IMR-90 (cell line): ENCODE measurements at regions not wholly inside any gene's neighbourhood (a gene's known extent, or its start where the extent isn't known, plus 50 kb on each side); places are given as distances from the start of the nearest gene placed in this dataset.

Experiments used
- ATAC-seq: fragments of 200-7000 bp; cut with Tn5 transposase; 2 replicates; pipeline ENCODE4 v1.9.1; 2020; ENCODE audit warnings: low read depth, mild to moderate bottlenecking, moderate library complexity
- BruUV-seq: library from RNA; stranded (reverse); fragments of 400-500 nt; replicated peaks from 2 replicates; lab custom pipeline; 2021; lab: Mats Ljungman, UMichigan
- CTCF ChIA-PET: fragments of 300-600 bp; formaldehyde crosslinking; extraction: SDS; loops from one replicate; lab custom pipeline; 2021; ENCODE audit warnings: antibody characterized with exemption; lab: Yijun Ruan, JAX
- POLR2A ChIA-PET: fragments of 300-600 bp; sonication (Branson Sonifier 250); formaldehyde crosslinking; loops from one replicate; lab custom pipeline; 2022; ENCODE audit warnings: antibody characterized with exemption; ENCODE audit not compliant: unreplicated experiment; lab: Charles Lee
- DNase-seq: peaks from one replicate; pipeline ENCODE4 v3.0.0; 2013
- H2AFZ ChIP-seq: replicated peaks from 2 replicates; pipeline ENCODE3; 2013; ENCODE audit warnings: low read length, mild to moderate bottlenecking; ENCODE audit not compliant: poor library complexity
- H2AK5ac ChIP-seq: 2 replicates; pipeline ENCODE4 v1.6.1; 2013; ENCODE audit warnings: low read depth, low read length, inconsistent platforms
- H2AK9ac ChIP-seq: replicated peaks from 2 replicates; pipeline ENCODE3; 2013; ENCODE audit warnings: mild to moderate bottlenecking, low read depth, low read length, moderate library complexity; ENCODE audit not compliant: poor library complexity
- H2BK120ac ChIP-seq: 2 replicates; pipeline ENCODE4 v1.6.1; 2013; ENCODE audit warnings: low read depth, low read length, inconsistent platforms
- H2BK15ac ChIP-seq: 3 replicates; pipeline ENCODE4 v1.6.1; 2013; ENCODE audit warnings: low read depth, low read length, inconsistent platforms
- H2BK20ac ChIP-seq: 2 replicates; pipeline ENCODE4 v1.6.1; 2013; ENCODE audit warnings: low read depth, mild to moderate bottlenecking, inconsistent platforms, low read length, moderate library complexity
- H2BK5ac ChIP-seq: 2 replicates; pipeline ENCODE4 v1.6.1; 2013; ENCODE audit warnings: mild to moderate bottlenecking, low read depth, low read length, inconsistent platforms; ENCODE audit not compliant: poor library complexity, severe bottlenecking
- H3K14ac ChIP-seq: replicated peaks from 2 replicates; pipeline ENCODE4 v1.6.1; 2013; ENCODE audit warnings: low read depth, low read length, inconsistent platforms
- H3K18ac ChIP-seq: 2 replicates; pipeline ENCODE4 v1.6.1; 2013; ENCODE audit warnings: low read depth, low read length, control low read depth
- H3K23ac ChIP-seq: 2 replicates; pipeline ENCODE4 v1.6.1; 2013; ENCODE audit warnings: low read depth, low read length, inconsistent platforms
- H3K27ac ChIP-seq: 2 replicates; pipeline ENCODE4 v1.5.1; 2013; ENCODE audit warnings: mild to moderate bottlenecking, control low read depth, low read length; ENCODE audit not compliant: insufficient read depth
- H3K27me3 ChIP-seq: 2 replicates; pipeline ENCODE4 v1.6.1; 2013; ENCODE audit warnings: low read length; ENCODE audit not compliant: control insufficient read depth, insufficient read depth
- H3K36me3 ChIP-seq: 2 replicates; pipeline ENCODE4 v1.6.1; 2013; ENCODE audit warnings: low read length, mixed read lengths; ENCODE audit not compliant: control insufficient read depth, insufficient read depth
- H3K4ac ChIP-seq: 2 replicates; pipeline ENCODE4 v1.6.1; 2013; ENCODE audit warnings: low read depth, low read length, inconsistent platforms
- H3K4me1 ChIP-seq: 2 replicates; pipeline ENCODE4 v1.6.1; 2013; ENCODE audit warnings: low read length, mixed read lengths; ENCODE audit not compliant: control insufficient read depth, insufficient read depth
- H3K4me2 ChIP-seq: 2 replicates; pipeline ENCODE4 v1.6.1; 2013; ENCODE audit warnings: low read depth, mild to moderate bottlenecking, control low read depth, low read length, moderate library complexity
- H3K4me3 ChIP-seq: 2 replicates; pipeline ENCODE4 v1.5.1; 2013; ENCODE audit warnings: low read depth, mild to moderate bottlenecking, control low read depth, low read length, moderate library complexity; ENCODE audit not compliant: insufficient read depth
- H3K56ac ChIP-seq: 2 replicates; pipeline ENCODE4 v1.6.1; 2013; ENCODE audit warnings: low read length, inconsistent platforms; ENCODE audit not compliant: insufficient read depth; ENCODE audit errors: extremely low read depth
- H3K79me1 ChIP-seq, 2 experiments: 2 replicates each; pipeline ENCODE4 v1.6.1; 2013; ENCODE audit warnings: low read length in 2 of 2, inconsistent platforms in 1 of 2, low read depth in 1 of 2
- H3K9ac ChIP-seq: 2 replicates; pipeline ENCODE4 v1.6.1; 2013; ENCODE audit warnings: low read depth, low read length, control low read depth
- H3K9me1 ChIP-seq: 2 replicates; pipeline ENCODE4 v1.6.1; 2013; ENCODE audit warnings: low read length, inconsistent platforms; ENCODE audit not compliant: insufficient read depth
- H3K9me3 ChIP-seq: 2 replicates; pipeline ENCODE4 v1.6.1; 2013; ENCODE audit warnings: low read length; ENCODE audit not compliant: control insufficient read depth, insufficient read depth
- H4K20me1 ChIP-seq: 2 replicates; pipeline ENCODE4 v1.6.1; 2013; ENCODE audit warnings: low read length, inconsistent platforms; ENCODE audit not compliant: insufficient read depth
- H4K5ac ChIP-seq: 2 replicates; pipeline ENCODE4 v1.6.1; 2013; ENCODE audit warnings: mild to moderate bottlenecking, low read depth, low read length, control low read depth
- H4K8ac ChIP-seq, 2 experiments: 2 replicates each; pipeline ENCODE4 v1.6.1; 2013; ENCODE audit warnings: low read depth in 2 of 2, low read length in 2 of 2, control low read depth in 1 of 2, inconsistent platforms in 1 of 2
- H4K91ac ChIP-seq: 2 replicates; pipeline ENCODE4 v1.6.1; 2013; ENCODE audit warnings: low read depth, low read length, inconsistent platforms; ENCODE audit not compliant: insufficient read depth
- BHLHE40 ChIP-seq: fragments of 150-350 bp; IDR thresholded peaks from 2 replicates; pipeline ENCODE4 v1.6.1; 2016; ENCODE audit warnings: mild to moderate bottlenecking, low read depth, low read length
- CEBPB ChIP-seq: IDR thresholded peaks from 2 replicates; pipeline ENCODE4 v1.6.1; 2012; ENCODE audit warnings: low read depth, low read length, improper control_type of control experiment
- CTCF ChIP-seq: conservative IDR thresholded peaks from 2 replicates; pipeline ENCODE4 v1.5.1; 2012; ENCODE audit warnings: mild to moderate bottlenecking, low read depth, low read length, improper control_type of control experiment
- FOS ChIP-seq: fragments of 150-350 bp; IDR thresholded peaks from 2 replicates; pipeline ENCODE4 v1.6.1; 2016; ENCODE audit warnings: low read depth, low read length
- MAZ ChIP-seq: IDR thresholded peaks from 2 replicates; pipeline ENCODE4 v1.6.1; 2012; ENCODE audit warnings: low read depth, mild to moderate bottlenecking, low read length, improper control_type of control experiment, moderate library complexity, borderline replicate concordance
- MXI1 ChIP-seq: IDR thresholded peaks from 2 replicates; pipeline ENCODE4 v1.6.1; 2012; ENCODE audit warnings: low read depth, mild to moderate bottlenecking, low read length, moderate library complexity, borderline replicate concordance
- NFE2L2 ChIP-seq: fragments of 150-350 bp; IDR thresholded peaks from 2 replicates; pipeline ENCODE4 v1.6.1; 2016; ENCODE audit warnings: low read depth, mild to moderate bottlenecking, low read length
- POLR2A ChIP-seq: IDR thresholded peaks from 2 replicates; pipeline ENCODE4 v1.6.1; 2012; ENCODE audit warnings: mild to moderate bottlenecking, low read depth, low read length
- RAD21 ChIP-seq: IDR thresholded peaks from 2 replicates; pipeline ENCODE4 v1.6.1; 2012; ENCODE audit warnings: low read length, improper control_type of control experiment
- RCOR1 ChIP-seq: IDR thresholded peaks from 2 replicates; pipeline ENCODE4 v1.6.1; 2012; ENCODE audit warnings: mild to moderate bottlenecking, low read length, improper control_type of control experiment; ENCODE audit not compliant: insufficient replicate concordance
- RFX5 ChIP-seq: IDR thresholded peaks from 2 replicates; pipeline ENCODE4 v1.8.0; 2012; ENCODE audit warnings: low read depth, mild to moderate bottlenecking, low read length, moderate library complexity
- WGBS, 2 experiments: methylation state at CpG; one replicate each; pipeline versions ENCODE4 v1.1.5 to v1.1.7; 2013; ENCODE audit warnings: missing lambda C conversion rate in 2 of 2; ENCODE audit not compliant: insufficient read length in 1 of 2; ENCODE audit errors: extremely low coverage in 2 of 2; 5-methylcytosine and 5-hydroxymethylcytosine counted together
- dilution Hi-C: fragments of 300-500 bp; cut with HindIII; formaldehyde crosslinking; loops from one replicate; pipeline ENCODE4 v1.14.3; 2018; ENCODE audit warnings: low sequenced_read_pairs; ENCODE audit not compliant: unreplicated experiment
- in situ Hi-C: fragments of 300-500 bp; cut with MboI; formaldehyde crosslinking; loops from 3 replicates; pipeline ENCODE4 v1.14.3; 2019; ENCODE audit warnings: low sequenced_read_pairs, inconsistent platforms, mixed read lengths
- intact Hi-C: fragments of 100-400 bp; cut with micrococcal nuclease; formaldehyde crosslinking; loops from 2 replicates; pipeline ENCODE4 v1.10.0; 2022

GRCh38 chr6:95790787-95791186 lies 213.5 kb downstream of the MANEA start:
- ATAC-seq (no peak), DNase-seq (no peak)
- Histone ChIP-seq H3K9me3 (peaks cover 3% of the 10 kb centered on the region; the same call in 1 of the 2 replicates), H3K4me3 (no peak overlapping the region), H4K5ac (no peak overlapping the region), H2BK120ac (no peak overlapping the region), H3K36me3 (no peaks in the 10 kb centered on the region), H4K20me1 (no peaks in the 10 kb centered on the region), H3K56ac (no peak overlapping the region), H3K27ac (no peak overlapping the region), H2BK5ac (no peak overlapping the region), H3K9me1 (no peaks in the 10 kb centered on the region), H4K91ac (no peak overlapping the region), H3K9ac (no peak overlapping the region), H3K4me1 (no peaks in the 10 kb centered on the region), H4K8ac (no peak overlapping the region), H2BK15ac (no peak overlapping the region), H2BK20ac (no peak overlapping the region), H3K4ac (no peak overlapping the region), H3K27me3 (no peaks in the 10 kb centered on the region), H2AFZ (no peak overlapping the region), H2AK5ac (no peak overlapping the region), H3K4me2 (no peak overlapping the region), H3K18ac (no peak overlapping the region), H3K14ac (no peak overlapping the region), H2AK9ac (no peak overlapping the region), H3K23ac (no peak overlapping the region), H3K79me1 (no peaks in the 10 kb centered on the region)
- ChIA-PET CTCF (no interaction called here), POLR2A (no interaction called here)
- in situ Hi-C loops (no loop called here), intact Hi-C loops (no loop called here), dilution Hi-C loops (no loop called here)
- TF ChIP-seq NFE2L2 (no peak), RAD21 (no peak), POLR2A (no peak), BHLHE40 (no peak), MXI1 (no peak), MAZ (no peak), RCOR1 (no peak), FOS (no peak), CEBPB (no peak), RFX5 (no peak), CTCF (no peak)
- no TSS peak for BruUV-seq
- WGBS, 2 experiments = no CpG with 5 or more reads among the region's 7 CpGs
